Endothelial cell of umbilical vein (primary cell): ENCODE measurements at regions not wholly inside any gene's neighbourhood (a gene's known extent, or its start where the extent isn't known, plus 50 kb on each side); places are given as distances from the start of the nearest gene placed in this dataset.

ENCODE experiments used
- BruUV-seq: library from RNA; stranded (reverse); fragments of 400-500 nt; replicated peaks from 2 replicates; lab custom pipeline; 2021; lab: Mats Ljungman, UMichigan
- CTCF ChIA-PET: fragments of 300-600, 350-600 bp; sonication (Branson Sonifier 250); formaldehyde crosslinking; loops from one replicate; lab custom pipeline; 2021; ENCODE audit warnings: antibody characterized with exemption, inconsistent platforms; lab: Charles Lee
- POLR2A ChIA-PET: fragments of 300-600, 350-600 bp; sonication (Branson Sonifier 250); formaldehyde crosslinking; loops from one replicate; lab custom pipeline; 2021; ENCODE audit warnings: antibody characterized with exemption, inconsistent platforms; lab: Charles Lee
- DNase-seq: peaks from one replicate; pipeline ENCODE4 v3.0.0-alpha.2; 2011; ENCODE audit warnings: low read depth, low spot score
- FAIRE-seq: peaks from 2 replicates; lab custom pipeline; 2011; peaks lifted over from hg19 to GRCh38; lab: Jason Lieb, UNC
- H2AFZ ChIP-seq: 2 replicates; pipeline ENCODE4 v1.6.0; 2012; ENCODE audit warnings: low read depth, low read length, control low read depth, inconsistent platforms
- H3K27ac ChIP-seq: 2 replicates; pipeline ENCODE4 v1.5.1; 2011; ENCODE audit warnings: low read depth, mild to moderate bottlenecking, control low read depth, low read length, moderate library complexity; ENCODE audit not compliant: insufficient read depth
- H3K27me3 ChIP-seq, 2 experiments: 2 replicates each; pipeline versions ENCODE4 v1.6.0 to v1.6.1; 2011; ENCODE audit warnings: low read length in 2 of 2, mixed read lengths in 1 of 2; ENCODE audit not compliant: control insufficient read depth in 2 of 2, insufficient read depth in 2 of 2
- H3K36me3 ChIP-seq, 2 experiments: 2 replicates in 1 of 2; 3 replicates in 1 of 2; pipeline ENCODE4 v1.5.1; 2011; ENCODE audit warnings: low read length in 2 of 2, mild to moderate bottlenecking in 1 of 2, moderate library complexity in 1 of 2; ENCODE audit not compliant: control insufficient read depth in 2 of 2, insufficient read depth in 2 of 2; ENCODE audit errors: extremely low read depth in 1 of 2
- H3K4me1 ChIP-seq: 3 replicates; pipeline ENCODE4 v1.5.1; 2011; ENCODE audit warnings: mild to moderate bottlenecking, low read length; ENCODE audit not compliant: control insufficient read depth, insufficient read depth; ENCODE audit errors: extremely low read depth
- H3K4me2 ChIP-seq: 2 replicates; pipeline ENCODE4 v1.6.1; 2011; ENCODE audit warnings: low read length, control low read depth, mixed read lengths; ENCODE audit not compliant: insufficient read depth
- H3K4me3 ChIP-seq, 3 experiments: fragments of 200-600 bp in 1 of 3; sonication (generic), shearing (Covaris generic) in 1 of 3; replicated peaks in 1 of 3; 2 replicates each; pipeline ENCODE4 v1.5.1; 2011 to 2016; ENCODE audit warnings: control low read depth in 3 of 3, low read length in 3 of 3, mild to moderate bottlenecking in 2 of 3, inconsistent platforms in 1 of 3, low read depth in 1 of 3, moderate library complexity in 1 of 3; ENCODE audit not compliant: insufficient read depth in 1 of 3
- H3K79me2 ChIP-seq: 2 replicates; pipeline ENCODE4 v1.6.0; 2012; ENCODE audit warnings: low read length, inconsistent platforms; ENCODE audit not compliant: control insufficient read depth, insufficient read depth
- H3K9ac ChIP-seq: replicated peaks from 2 replicates; pipeline ENCODE3; 2011; ENCODE audit warnings: low read length, control low read depth; ENCODE audit not compliant: insufficient read depth; ENCODE audit errors: extremely low read depth
- H3K9me1 ChIP-seq: replicated peaks from 3 replicates; pipeline ENCODE4 v1.6.0; 2011; ENCODE audit warnings: mild to moderate bottlenecking, low read length; ENCODE audit not compliant: control insufficient read depth, insufficient read depth; ENCODE audit errors: extremely low read depth
- H3K9me3 ChIP-seq: replicated peaks from 2 replicates; pipeline ENCODE4 v1.5.1; 2012; ENCODE audit warnings: low read length, inconsistent platforms; ENCODE audit not compliant: control insufficient read depth, insufficient read depth
- H4K20me1 ChIP-seq: replicated peaks from 2 replicates; pipeline ENCODE3; 2011; ENCODE audit warnings: mild to moderate bottlenecking, low read length; ENCODE audit not compliant: control insufficient read depth, insufficient read depth; ENCODE audit errors: extremely low read depth
- CTCF ChIP-seq, 2 donors: IDR thresholded peaks; 1 replicate in 1 of 2; 2 replicates in 1 of 2; pipeline ENCODE4 v1.5.1; 2011; ENCODE audit warnings: low read length in 2 of 2, mild to moderate bottlenecking in 2 of 2, moderate library complexity in 2 of 2, control low read depth in 1 of 2, inconsistent platforms in 1 of 2, low read depth in 1 of 2; ENCODE audit not compliant: insufficient read depth in 1 of 2; ENCODE audit errors: extremely low read depth in 1 of 2
- EZH2 ChIP-seq: IDR thresholded peaks from 2 replicates; pipeline ENCODE4 v1.6.1; 2012; ENCODE audit warnings: borderline replicate concordance, low read depth, mild to moderate bottlenecking, moderate library complexity, low read length, inconsistent platforms; ENCODE audit not compliant: severe bottlenecking
- FOS ChIP-seq: IDR thresholded peaks from 2 replicates; pipeline ENCODE4 v1.6.1; 2011; ENCODE audit warnings: mild to moderate bottlenecking, low read length, moderate library complexity, borderline replicate concordance; ENCODE audit not compliant: insufficient read depth
- GATA2 ChIP-seq: IDR thresholded peaks from 2 replicates; pipeline ENCODE4 v1.7.0; 2011; ENCODE audit warnings: low read depth, mild to moderate bottlenecking, moderate library complexity, mixed read lengths, low read length; ENCODE audit not compliant: insufficient read length, insufficient read depth
- JUN ChIP-seq: IDR thresholded peaks from 2 replicates; pipeline ENCODE4 v1.6.1; 2011; ENCODE audit warnings: borderline replicate concordance, low read depth; ENCODE audit not compliant: insufficient read length, insufficient read depth
- MYC ChIP-seq: IDR thresholded peaks from one replicate; pipeline ENCODE4 v1.6.1; 2011; ENCODE audit warnings: mild to moderate bottlenecking, low read depth, low read length
- POLR2A ChIP-seq: IDR thresholded peaks from 2 replicates; pipeline ENCODE4 v1.6.1; 2012; ENCODE audit warnings: low read depth, mild to moderate bottlenecking, control low read depth, low read length
- POLR2AphosphoS5 ChIP-seq: IDR thresholded peaks from 2 replicates; pipeline ENCODE4 v1.6.1; 2012; ENCODE audit warnings: low read depth, mild to moderate bottlenecking, control low read depth, low read length, moderate library complexity; ENCODE audit not compliant: insufficient read depth
- dilution Hi-C: fragments of 300-500 bp; cut with MboI; formaldehyde crosslinking; loops from one replicate; pipeline ENCODE4 v1.15.0; 2019; ENCODE audit warnings: low sequenced_read_pairs; ENCODE audit not compliant: extremely low pct_ligation_motif_present
- intact Hi-C: fragments of 100-400 bp; cut with micrococcal nuclease; formaldehyde crosslinking; loops from one replicate; pipeline ENCODE4 v1.10.0; 2022

DNA sequence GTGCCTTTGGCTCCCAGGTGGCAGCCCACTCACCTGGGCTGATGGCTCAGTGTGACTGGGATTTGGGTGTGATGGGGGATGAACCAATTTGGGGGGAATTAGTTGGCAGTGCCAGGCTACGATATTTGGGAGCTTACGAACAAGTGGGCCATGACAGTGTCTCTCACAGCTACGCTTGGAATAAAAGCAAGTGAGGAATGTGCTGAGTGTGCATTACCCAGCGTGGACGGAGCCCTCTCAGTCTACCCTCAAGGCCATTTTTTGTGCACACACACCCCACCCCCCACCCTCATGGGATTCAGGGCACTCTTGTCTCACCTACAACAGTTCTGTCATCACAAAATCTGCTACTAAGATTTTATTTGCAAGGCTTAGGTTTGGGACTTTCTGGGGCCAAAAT is 329.1 kb downstream of the NDFIP2 start:
- H3K4me2 ChIP-seq: no peak overlapping the region
- no peak overlapping the region for H2AFZ ChIP-seq
- no peaks in the 10 kb centered on the region for H3K9me1 ChIP-seq
- no peaks in the 10 kb centered on the region for H3K9me3 ChIP-seq
- peak overlapping the region; percentile 65 for H3K27ac ChIP-seq
- ChIA-PET CTCF (interaction anchor here (0.8 to 3.2 kb wide), 6 partner anchors 13 to 550 kb away, joined by 3 to 17 read pairs (median 6); partner anchors contain the start of gene SPRY2), POLR2A (interaction anchor here (0.5 to 1.5 kb wide), 2 partner anchors 126 to 1902 kb away, joined by 3 to 11 read pairs; no protein-coding TSS in a partner anchor)
- no TSS peak for BruUV-seq
- FAIRE-seq (no peak), DNase-seq (no peak)
- no peak overlapping the region for H3K9ac ChIP-seq
- no peaks in the 10 kb centered on the region for H3K79me2 ChIP-seq
- no peaks in the 10 kb centered on the region for H4K20me1 ChIP-seq
- TF ChIP-seq JUN: no peak
- no peak for TF ChIP-seq FOS
- no peak for TF ChIP-seq CTCF (IDR thresholded peaks at IDR 0.05; ENCODE audit: extremely low read depth in 1 of 2, insufficient read depth in 1 of 2, low read depth in 1 of 2, low read length in 2 of 2)
- TF ChIP-seq MYC: no peak
- no peak for TF ChIP-seq POLR2AphosphoS5
- dilution Hi-C loops (no loop called here), intact Hi-C loops (loop anchor here (1.0 to 2.0 kb wide), 3 partner anchors 27 to 531 kb away; partner anchors contain the start of gene SPRY2)
- H3K36me3 ChIP-seq: no peaks in the 10 kb centered on the region
- H3K4me1 ChIP-seq: peaks cover 27% of the 10 kb centered on the region
- H3K27me3 ChIP-seq: no peaks in the 10 kb centered on the region
- no peak overlapping the region for H3K4me3 ChIP-seq

DNA sequence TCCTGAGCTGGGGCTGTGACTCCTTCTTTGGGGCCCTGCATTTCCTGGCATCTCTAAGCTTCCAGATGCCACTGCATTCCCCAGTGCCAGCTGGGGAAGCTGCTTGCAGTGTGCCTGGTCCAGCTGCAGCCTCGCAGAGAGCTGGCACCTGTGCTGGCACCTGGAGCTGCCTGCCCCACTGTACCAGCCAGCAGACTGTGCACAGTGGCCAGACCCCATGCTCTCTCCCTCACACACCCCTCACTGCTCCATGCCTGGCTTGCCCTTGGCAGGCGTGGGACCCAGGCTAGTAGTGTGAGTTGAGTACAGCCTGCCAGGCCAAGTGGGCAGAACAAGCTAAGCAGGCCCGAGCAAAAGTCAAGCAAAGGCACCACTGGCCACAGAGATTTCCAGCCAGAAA is 327.5 kb downstream of the NDFIP2 start:
- Histone ChIP-seq H3K9me3 (no peaks in the 10 kb centered on the region), H3K9me1 (no peaks in the 10 kb centered on the region), H3K27me3 (no peaks in the 10 kb centered on the region), H3K4me1 (peaks cover 25% of the 10 kb centered on the region), H3K27ac (no peak overlapping the region), H3K4me3 (no peak overlapping the region), H3K9ac (no peak overlapping the region), H3K79me2 (no peaks in the 10 kb centered on the region), H3K36me3 (no peaks in the 10 kb centered on the region), H3K4me2 (no peak overlapping the region), H4K20me1 (no peaks in the 10 kb centered on the region), H2AFZ (no peak overlapping the region)
- intact Hi-C loops: no loop called here
- BruUV-seq: no TSS peak
- ChIA-PET CTCF (interaction anchor here (1.4 to 1.6 kb wide), 3 partner anchors 10 to 535 kb away, joined by 3 to 7 read pairs (median 4); no protein-coding TSS in a partner anchor), POLR2A (no interaction called here)
- dilution Hi-C loops: no loop called here
- no peak for DNase-seq
- TF ChIP-seq MYC (no peak), EZH2 (no peak), GATA2 (no peak), POLR2AphosphoS5 (no peak), POLR2A (no peak), FOS (no peak)
- no peak for FAIRE-seq
